Stimulated activated CD8-positive, alpha-beta memory T cell treated with anti-CD3 and anti-CD28 coated beads, Interleukin-12 subunit alpha, Interleukin-12 subunit beta, amount 100 ng/mL, for 24 hours (primary cell): ENCODE measurements at regions not wholly inside any gene's neighbourhood (a gene's known extent, or its start where the extent isn't known, plus 50 kb on each side); places are given as distances from the start of the nearest gene placed in this dataset.

ENCODE experiments used
- DNase-seq: peaks from one replicate; pipeline ENCODE4 v3.0.0-alpha.2; 2020; ENCODE audit errors: extremely low read depth

DNA sequence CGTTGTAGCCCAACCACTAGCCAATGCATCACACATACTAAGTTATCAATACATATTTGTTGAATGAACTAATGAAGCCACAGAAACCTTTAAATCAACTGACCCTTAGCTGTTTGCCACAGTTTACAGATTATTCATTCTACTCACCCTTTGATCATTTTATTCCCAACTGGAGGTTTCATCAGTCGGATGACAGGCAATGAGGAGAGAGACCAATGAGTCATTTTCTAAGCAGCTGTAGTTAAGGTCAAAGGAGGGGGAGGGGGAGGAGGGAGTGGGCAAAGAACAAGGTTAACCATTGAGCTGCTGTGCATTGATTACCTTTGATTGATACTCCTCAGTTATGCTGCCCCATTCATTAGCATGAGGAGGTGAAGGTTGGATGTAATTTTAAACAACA lies 469.5 kb downstream of the VRK1 start:
- DNase-seq: no peak

- DNase-seq: no peak
Observed at GRCh38 chr14:97267509-97267908, 470.3 kb downstream of the VRK1 start.

- no peak for DNase-seq
Observed at GRCh38 chr14:97268097-97268496, 470.9 kb downstream of the VRK1 start.

DNA sequence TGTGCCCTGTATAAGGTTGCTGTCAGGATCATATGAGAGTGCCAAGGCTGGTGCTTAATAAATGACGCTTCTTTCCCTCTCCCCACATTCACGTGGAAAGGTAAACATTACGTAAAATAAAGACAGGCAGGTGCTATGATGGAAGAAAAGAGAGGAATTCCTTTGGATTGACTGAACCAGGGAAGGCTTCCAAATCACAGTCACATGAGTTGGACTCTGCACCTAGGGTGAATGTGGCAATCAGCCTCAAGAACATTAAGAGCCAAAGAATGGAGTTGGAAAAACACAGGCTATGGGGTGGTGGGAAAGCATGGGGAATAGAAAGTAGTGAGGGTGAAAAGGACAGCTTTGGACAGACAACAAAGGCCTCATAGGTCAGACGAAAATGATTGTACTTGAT lies 473.1 kb downstream of the VRK1 start:
- no peak for DNase-seq

DNA sequence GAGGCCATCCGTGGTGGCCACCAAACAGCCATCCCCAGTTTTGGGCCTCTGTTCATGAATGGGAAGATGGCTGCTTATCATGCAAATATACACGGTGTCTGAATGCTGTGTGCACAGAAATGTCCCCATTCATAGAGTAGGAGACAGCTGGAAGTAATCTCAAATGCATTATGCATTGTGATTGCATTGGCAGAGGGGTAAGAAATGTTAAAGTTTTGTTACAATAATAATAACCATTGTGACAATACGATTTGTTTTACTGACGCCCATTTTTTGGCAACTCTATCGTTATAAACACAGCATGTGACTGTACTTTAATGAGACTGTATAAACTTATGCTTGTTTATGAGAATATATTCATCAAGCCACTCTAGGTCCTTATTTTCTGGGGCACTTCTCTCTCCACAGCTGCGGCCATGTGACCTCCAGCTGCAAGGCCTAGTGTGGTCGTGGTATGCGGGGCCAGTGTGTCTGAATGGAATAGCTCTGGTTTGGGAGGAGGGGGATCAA lies 474.3 kb downstream of the VRK1 start:
- DNase-seq: no peak

DNA sequence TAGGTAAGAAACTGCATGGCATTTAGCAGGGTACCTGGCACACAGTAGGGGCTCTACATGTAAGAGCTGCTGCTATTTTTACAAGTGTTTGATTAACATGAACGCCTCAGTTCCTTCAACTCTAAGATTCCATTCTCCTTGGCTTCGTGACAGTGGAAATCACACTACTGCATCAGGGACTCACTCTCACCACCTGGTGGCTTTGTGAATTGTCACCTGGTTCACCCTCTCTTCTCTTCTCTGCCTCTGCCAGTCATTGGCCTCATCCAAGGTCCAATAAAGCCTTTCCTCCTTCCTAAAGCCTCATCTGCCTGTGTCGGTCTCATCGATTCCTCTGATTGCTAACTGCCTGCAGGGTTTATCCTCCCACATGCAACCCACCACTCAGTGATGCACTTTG lies 476.4 kb downstream of the VRK1 start:
- DNase-seq: no peak

DNA sequence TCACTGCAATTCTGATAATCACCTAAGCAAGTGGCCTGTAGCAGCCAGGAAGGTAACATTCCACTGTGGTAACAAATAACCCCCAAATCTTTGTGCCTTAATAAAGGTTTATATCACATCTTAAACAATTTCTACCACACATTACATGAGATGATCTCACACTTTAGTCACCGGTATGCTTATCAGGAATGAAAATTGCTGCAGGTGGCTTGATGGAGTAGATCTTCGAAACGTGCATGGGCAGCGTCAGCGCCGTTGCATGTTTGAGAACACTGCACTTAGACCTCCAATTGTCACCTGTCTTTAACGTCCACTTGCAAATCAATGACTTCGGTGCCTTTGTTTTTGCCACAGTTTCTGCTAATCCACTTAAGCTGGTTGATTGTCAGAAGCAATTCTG lies 477.4 kb downstream of the VRK1 start:
- no peak for DNase-seq

- no peak for DNase-seq
Observed at GRCh38 chr14:97275276-97275675, 478.1 kb downstream of the VRK1 start.

DNA sequence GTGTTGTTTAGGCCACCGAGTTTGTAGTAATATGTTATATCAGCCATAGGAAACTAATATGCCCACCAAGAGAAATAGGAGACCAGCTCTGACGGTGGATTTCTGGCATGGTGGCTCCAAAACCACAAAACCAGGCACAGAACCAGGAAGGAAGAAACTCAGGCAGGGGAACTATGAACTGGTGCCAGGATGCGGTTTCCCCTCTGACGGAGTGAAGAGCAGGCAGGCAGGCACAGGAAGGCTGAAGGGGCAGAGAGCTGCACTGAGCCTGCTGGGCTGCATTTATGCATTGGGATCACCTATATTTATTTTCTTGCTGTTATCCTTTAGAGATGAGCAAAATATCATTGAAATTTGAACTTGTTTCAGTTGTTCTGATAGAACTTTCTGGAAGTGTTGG lies 479.4 kb downstream of the VRK1 start:
- DNase-seq: no peak

GRCh38 chr14:97277711-97278110 lies 480.5 kb downstream of the VRK1 start:
- no peak for DNase-seq

DNA sequence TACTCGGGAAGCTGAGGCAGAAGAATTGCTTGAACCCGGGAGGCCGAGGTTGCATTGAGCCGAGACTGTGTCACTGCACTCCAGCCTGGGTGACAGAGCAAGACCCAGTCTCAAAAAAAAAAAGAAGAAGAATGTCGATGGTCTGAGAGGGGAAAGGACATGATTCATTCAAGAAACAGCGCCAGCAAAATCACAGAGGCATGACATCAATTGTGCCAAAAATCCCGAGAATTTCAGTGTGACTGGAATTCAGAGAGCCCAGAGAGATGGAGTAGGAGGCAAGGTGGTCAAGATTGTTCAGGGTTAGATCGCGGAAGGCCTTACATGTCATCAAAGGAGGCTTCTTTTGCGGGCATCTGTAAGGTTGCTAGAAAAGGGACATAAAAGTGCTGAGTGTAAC lies 483.3 kb downstream of the VRK1 start:
- no peak for DNase-seq

DNA sequence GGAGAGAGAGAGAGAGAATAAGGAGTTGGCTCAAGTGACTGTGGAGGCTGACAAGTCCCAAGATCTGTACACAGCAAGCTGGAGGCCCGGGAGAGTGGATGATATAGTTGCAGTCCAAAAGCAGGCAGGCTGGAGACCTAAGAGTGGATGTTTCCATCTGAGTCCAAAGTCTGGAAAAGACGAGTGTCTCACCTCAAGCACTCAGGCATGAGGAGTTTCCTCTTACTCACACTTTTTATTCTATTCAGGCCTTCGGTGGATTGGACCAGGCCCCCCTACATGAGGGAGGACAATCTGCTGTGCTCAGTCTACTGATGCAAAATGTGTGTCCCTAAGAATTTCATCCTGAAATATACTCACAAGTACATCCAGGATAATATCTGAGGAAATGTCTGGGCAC lies 484.6 kb downstream of the VRK1 start:
- no peak for DNase-seq

DNA sequence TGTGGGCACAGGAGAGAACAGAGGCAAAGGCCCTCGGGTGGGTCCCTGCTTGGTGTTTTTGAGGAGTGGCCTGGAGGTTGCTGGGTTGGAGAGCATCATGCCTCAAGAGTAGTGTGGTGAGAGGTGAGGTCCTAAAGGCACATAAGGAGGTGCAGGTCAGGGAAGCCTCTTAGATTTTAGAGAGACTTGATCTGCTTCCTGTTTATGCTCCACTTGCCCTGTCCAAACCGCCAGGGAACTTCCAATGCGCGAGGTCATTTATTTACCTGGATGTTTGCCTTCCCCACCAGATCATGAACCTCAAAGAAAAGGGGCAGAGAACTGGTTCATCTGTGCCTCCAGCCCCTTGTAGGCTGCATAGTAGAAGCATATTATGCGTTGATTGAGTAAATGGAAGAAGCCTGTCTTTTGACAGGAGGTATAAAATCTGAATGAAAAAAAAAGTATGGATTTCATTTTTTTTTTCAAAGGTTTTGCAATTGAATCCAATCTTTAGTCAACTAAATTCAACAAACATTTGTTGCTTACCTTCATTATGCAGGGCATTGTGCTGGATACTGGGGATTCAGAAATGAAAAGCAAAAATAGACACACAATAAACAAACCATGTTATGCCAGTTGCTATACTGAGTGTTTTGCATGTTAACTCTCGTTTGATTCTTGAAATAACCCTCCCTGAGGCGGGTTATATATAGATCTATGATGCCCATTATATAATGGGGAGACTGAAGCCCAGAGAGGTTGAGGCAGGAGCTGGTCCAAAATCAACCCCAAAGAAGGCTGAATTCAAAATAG lies 485.2 kb downstream of the VRK1 start:
- no peak for DNase-seq

DNA sequence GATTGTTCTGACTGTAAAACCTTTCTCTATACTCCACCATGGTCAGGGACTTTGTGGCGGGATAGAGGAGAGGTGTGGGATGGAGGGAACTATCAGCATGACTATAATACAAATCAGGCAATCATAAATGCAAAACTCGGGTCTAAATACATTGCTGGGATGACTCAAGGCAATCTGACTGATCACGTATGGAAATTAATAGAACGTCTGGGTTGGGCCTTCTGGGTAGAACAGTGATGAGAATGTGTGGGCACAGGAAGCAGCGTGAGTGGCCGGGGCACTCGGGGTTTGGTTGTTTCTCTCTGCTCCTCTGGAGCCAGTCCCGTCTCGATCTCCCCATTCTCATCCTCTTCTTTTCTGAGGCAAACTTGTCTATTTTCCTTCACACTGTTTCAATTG lies 485.8 kb downstream of the VRK1 start:
- no peak for DNase-seq

DNA sequence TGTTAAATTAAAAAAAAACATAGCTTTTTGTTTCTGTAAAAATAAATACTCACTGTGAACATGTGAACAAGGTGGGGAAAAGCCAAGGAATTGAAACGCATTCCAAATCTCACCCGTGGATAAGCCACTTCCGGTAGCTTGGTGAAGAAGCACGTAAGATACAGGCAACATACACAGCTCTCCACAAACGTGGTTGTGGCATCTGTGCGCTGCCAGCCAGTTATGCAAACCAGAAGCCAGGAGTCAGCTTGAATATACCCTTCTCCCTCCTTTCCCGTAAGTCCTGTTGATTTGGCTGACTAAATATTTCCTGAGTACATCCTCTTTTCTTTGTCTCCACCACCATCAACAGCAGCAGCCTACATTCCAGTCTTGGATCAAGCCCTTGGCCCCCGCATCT lies 486.2 kb downstream of the VRK1 start:
- no peak for DNase-seq

DNA sequence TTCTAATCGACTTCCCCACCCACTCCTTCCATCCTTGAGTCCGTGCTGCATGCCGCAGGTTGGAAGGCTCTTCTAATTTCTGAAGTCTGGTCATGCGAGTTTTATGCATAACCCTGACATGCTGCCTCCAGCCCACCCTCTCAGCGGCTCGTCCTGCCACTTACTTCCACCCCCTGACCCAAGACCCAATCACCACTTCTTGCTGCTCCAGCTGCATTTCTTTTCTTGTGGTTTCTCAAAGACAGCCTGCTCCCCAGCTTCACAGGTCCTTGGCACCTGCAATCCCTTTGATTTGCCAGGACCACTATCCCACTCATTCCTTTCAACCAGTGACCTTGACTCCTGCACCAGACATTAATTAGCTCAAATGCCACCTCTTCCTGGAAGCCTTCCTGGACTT lies 486.7 kb downstream of the VRK1 start:
- no peak for DNase-seq

- DNase-seq: no peak
Observed at GRCh38 chr14:97287956-97288355, 490.8 kb downstream of the VRK1 start.

DNA sequence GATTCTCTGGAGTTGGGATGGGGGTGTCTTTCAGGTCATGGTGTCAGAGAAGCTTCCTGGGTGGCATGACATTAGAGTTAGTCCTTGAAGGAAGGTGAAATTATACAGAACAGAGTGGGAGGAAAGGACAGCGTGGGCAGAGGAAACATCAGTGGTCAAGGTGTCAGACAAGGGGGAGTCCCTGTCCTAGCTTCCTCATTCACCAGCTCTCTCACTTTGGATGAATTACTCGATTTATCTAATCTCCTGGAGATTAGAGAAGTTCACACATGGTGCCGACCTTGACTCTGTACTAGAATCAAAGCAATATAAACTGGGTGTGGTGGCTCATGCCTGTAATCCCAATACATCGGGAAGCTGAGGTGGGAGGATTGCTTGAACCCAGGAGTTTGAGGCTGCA lies 492.9 kb downstream of the VRK1 start:
- DNase-seq: no peak

GRCh38 chr14:97290977-97291376 lies 493.8 kb downstream of the VRK1 start:
- no peak for DNase-seq

DNA sequence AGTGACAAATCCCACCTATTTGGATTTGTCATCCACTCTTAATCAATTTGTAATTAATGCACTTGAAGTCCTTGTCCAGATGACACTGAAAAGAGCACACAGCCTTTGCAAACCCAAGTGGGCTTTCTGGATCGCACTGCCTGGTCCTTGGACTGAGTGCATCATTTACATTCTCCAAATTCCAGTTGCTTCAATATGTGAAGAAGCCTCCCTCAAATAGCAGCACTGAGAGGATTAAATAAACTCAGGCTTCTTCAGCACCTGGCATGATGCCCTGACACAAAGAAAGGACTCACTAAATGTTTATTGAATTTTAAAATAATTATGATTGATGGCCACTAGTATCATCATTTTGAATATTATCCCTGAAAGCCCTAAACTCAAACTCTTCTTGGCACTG lies 496.5 kb downstream of the VRK1 start:
- DNase-seq: no peak

DNA sequence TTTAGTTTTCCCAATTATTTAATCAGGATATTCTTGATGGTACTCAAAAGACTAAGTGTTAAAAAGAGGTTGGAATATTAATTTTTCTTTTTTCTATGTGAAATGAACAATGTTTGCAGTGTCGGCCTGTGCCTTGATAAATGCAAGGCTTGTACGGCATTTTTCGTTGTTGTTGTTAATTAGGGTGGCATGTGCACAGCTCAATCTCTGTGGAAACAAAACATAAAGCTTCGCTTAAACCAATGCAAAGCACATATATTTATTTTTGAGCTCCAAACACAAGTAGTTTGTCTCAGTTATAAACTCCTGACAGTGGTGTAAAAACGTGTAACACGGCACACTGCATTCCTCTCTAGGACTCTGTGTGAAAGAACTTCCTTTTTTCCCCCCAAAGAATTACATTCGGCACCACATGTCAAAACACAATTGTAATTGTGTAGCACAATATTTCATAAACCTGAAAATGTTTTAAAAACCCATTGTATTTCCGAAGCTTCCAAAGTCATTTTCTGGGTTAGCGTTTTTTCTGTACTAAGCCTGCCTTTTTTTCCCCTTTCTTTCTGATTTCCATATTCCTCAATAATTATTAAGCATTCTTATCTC lies 498.0 kb downstream of the VRK1 start:
- DNase-seq: no peak

GRCh38 chr14:97296176-97296575 lies 499.0 kb downstream of the VRK1 start:
- no peak for DNase-seq

DNA sequence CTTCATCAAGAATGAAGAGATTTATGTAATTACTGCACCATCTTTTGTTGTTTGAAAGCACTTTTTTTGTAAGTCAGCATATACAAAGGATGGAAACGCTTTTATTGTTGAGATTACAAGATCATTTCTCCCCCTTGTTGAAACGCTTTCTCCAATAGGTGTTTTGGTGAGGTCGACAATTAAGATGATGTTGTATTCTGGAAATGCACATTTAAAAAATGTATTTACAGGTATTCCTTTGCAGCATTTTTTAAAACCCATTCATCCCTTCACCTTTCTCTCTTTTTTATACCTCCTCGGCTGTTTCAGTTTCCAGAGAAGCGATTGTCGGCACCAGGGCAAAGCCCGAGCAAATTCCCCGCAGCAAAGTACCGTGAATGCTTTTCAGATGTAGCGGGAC lies 499.9 kb downstream of the VRK1 start:
- DNase-seq: no peak

DNA sequence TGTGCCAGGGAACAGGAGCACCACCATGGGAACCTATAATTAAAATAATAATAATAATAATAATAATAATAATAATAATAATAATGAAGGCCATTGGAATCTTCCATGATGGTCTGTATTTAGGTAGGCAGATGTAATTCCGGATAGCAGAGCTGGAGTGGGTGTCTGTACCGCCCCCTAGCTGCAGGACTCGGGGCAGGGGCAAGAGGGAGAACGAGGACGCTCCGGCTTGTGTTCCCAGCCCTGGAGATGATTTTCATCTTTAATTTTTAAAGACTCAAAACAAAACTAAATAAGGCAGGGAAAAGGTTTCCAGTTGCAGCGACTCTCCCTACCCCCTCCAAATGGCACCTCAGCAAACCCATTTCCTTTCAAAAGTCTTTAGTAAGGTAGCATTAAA lies 501.1 kb downstream of the VRK1 start:
- no peak for DNase-seq
